DMS 273 treated with DMSO at 0.1 percent for 48 hours (cell line): ENCODE measurements at regions not wholly inside any gene's neighbourhood (a gene's known extent, or its start where the extent isn't known, plus 50 kb on each side); places are given as distances from the start of the nearest gene placed in this dataset.
"Not testable (repeated sequence)": the region's sequence is repeated elsewhere in the genome, so short reads cannot be mapped to it uniquely, and the experiment has no call there.

ENCODE experiments used
- DNase-seq: peaks from one replicate; lab custom pipeline; 2025; lab: John Stamatoyannopoulos, UW

DNA sequence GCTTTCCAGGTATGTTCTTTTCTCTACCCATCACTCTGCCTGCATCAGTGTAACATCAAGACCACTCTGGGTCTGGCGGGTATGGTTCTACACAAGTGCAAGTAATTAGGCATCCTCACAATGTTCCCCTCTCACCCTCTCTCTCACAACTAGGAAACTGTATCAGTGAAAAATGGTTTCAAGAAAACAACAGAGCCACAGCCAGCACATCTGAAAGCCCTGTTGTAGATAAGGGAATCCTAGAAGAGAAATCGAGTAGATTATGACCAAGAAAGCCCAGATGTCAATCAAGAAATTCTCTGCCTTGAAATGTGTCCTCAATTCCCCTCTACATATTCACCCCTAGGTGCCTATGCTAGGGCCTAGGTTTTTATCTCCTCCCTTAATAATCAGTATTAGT lies 281.3 kb upstream of the ANKRD50 start:
- no peak for DNase-seq

DNA sequence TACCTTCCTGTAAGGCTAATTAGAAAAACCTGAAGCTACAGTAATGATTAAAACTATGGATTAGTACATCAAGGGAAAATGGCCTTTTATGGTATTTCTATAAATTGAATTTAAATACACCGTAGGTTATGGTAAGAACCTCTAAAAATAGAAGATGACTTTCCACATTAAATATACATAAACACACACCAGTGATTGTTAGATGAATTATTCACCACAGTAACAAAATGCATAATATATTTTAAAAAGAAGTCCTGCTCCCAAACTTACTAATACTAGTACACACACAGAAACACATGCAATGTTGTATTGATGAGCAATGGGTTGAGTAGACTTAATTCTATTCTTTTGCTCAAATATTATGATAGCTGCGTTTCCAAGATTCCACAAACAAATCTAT lies 277.9 kb upstream of the ANKRD50 start:
- DNase-seq: no peak

DNA sequence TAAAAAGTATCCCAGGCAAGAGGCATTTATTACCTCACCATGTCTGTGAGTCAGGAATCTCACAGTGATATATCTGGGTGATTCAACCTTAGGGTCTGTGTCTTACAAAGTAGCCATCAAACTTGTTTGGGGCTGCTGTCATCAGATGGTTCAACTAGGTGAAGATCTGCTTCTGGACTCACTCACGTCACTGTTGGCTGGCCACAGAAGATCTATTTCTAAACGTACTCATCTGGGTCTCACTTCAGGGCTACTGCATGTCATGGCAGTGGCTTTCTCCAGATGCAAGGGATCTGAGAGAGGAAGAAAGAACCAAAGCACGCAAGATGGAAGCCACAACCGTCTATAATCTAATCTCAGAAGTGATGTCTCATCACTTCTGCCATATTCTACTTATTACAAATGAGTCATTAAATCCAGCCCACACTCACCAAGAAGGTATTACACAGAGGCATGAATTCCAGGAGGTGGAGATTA lies 267.8 kb upstream of the ANKRD50 start:
- DNase-seq: no peak

DNA sequence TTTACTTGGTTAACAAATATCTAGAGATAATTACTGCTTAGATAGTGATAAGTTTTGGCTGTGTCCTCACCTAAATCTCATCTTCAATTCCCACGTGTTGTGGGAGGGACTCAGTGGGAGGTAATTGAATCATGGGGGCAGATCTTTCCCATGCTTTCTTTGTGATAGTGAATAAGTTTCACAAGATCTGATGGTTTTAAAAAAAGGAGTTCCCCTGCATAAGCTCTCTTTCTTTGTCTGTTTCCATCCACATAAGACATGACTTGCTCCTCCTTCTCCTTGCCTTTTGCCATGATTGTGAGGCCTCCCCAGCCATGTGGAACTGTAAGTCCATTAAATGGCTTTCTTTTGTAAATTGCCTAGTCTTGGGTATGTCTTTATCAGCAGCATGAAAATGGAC lies 266.0 kb upstream of the ANKRD50 start:
- not testable (repeated sequence) for DNase-seq

DNA sequence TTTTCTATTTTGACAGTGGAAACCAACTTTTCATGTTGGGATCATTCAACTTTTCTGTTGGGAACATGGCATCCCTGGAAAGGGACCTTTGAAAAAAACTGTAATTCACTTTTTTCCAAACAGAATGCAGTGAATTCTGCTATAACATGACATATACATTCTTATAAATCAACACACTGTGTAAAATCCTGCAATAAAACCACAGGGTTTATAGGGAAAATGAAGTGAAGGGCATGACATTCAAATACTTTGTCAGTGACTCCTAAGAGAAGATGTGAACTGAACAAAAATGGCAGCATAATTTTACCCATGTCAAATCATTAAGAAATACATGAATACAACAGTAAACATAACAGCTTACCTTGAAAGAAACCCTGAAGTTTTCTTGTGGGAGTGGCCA lies 264.5 kb upstream of the ANKRD50 start:
- no peak for DNase-seq

DNA sequence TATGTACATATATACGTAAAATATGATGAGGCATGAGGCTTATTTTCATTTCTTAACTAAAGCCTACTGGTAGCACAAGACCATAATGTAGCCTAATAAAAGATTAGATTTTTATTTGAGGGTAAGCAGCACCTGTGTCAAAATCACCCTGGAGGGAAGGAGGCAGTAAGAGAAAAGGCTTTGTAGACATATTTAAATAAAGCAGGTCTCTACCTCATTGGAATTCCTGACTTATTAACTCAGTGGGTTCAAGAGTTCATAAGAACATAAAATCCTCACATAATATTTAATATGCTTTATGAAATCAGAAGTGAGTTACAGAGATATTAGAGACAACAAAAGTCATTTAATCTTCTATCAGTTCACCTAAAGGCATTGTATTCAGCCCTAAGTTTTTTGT lies 261.6 kb upstream of the ANKRD50 start:
- DNase-seq: no peak

DNA sequence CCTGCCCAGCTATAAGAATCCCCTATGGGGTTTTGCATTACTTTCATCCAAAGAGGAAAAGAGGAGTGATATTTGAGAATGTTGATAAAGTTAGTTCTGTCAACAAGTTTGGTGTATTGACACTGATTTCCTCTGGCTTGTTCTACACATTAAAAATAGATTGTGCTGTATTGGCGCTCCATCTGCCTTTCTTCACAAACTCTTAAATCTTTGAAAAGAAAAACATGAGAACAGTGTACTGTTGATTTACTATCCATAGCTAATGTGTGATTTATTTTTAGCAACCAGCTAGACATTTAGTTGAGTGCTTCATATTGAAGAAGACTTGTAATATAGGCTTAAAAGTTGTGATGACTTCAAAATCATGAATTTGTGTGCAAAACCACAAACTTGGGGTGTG lies 261.2 kb upstream of the ANKRD50 start:
- no peak for DNase-seq

DNA sequence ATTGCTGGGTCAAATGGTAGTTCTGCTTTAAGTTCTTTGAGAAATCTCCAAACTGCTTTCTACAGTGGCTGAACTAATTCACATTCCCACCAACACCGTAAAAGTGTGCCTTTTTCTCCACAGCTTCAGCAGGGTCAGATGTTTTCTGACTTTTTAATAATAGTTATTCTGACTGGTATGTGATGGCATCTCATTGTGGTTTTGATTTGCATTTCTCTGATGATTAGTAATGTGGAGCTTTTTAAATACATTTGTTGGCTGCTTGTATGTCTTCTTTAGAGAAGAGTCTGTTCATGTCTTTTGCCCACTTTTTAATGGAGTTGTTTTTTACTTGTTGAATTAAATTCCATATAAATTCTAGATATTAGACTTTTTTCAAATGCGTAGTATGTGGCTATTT lies 257.5 kb upstream of the ANKRD50 start:
- DNase-seq: no peak

DNA sequence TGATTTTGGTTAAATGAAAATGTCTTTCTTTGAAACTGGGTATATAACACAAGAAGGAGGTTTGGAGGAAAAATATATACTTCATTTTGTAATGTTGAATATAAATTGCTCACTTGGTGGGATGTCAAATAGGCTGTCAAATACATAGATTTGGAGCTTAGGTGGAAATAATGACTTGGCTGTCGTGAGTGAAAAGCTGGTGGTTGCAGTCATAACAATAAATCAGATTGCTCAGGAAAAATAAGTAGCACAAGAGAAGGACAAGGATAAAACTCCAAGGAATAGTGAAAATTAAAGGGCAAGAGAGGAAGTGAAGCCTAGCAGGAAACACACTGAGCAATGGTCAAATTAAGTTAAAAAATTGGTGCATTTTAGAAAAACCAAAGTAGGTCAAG lies 253.0 kb upstream of the ANKRD50 start:
- DNase-seq: no peak

DNA sequence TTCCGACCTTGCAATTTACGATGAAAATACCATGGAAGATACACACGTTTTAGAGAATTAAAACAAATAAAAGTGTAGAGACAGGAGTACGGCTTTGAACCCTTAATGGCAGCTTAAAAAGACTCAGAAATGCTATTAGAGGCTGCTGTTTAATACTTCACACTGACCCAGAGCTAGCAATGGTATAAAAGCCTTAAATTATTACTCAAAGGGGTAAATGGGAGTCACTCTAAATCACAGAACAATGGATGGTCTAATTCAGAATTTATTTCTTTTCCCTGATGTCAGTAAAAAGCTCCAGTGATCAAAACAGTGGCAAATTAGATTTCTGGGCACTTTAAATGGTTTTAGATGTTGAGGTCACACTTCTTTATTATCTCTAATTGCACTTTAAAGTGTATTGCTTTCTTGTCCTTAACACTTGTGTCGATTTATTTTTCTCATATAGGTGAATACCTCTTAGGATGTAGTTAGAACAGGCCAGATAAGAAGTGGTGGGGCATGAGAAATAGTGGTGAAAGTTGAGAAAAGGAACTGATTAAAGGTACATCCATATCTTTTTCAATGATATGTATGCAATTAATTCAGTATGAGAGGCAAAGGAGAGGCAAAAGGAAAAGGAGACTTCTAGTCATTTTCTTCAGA lies 252.4 kb upstream of the ANKRD50 start:
- no peak for DNase-seq

DNA sequence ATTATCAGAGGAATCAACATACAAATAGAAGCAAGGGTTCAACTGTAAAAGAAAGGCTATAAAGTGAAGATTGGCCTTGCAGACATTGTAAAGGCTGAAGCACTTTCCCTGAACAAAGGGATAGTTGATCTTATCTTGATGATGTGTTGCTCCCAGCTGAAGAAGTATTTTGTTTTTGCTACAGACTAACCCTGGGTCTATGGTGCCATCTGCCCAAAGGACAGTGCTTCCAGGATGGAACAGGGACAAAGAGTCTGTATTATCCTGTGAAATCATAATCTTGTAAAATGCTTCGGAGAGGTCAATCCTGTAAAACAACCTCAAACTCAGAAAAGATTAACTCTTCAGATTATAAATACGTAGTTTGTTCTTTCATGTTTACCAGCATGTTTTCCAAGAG lies 251.7 kb upstream of the ANKRD50 start:
- no peak for DNase-seq

DNA sequence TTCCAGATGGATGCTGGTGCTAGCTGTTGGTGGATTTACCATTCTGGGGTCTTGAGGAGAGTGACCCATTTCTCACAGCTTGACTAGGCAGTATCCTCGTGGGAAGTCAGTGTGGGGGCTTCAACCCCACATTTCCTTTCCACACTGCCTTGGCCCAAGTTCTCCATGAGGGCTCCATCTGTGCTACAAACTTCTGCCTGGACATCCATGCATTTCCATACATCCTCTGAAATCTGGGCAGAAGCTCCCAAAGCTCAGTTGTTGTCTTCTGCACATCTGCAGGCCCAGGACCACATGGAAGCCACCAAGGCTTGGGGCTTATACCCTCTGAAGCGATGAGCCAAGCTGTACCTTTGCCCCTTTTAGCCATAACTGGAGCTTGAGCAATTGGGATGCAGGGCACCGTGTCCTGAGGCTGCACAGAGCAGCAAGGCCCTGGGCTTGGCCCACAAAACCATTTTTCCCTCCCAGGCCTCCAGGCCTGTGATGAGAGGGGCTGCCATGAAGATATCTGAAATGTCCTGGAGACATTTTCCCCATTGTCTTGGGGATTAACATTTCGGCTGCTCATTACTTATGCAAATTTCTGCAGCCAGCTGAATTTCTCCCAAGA lies 248.7 kb upstream of the ANKRD50 start:
- DNase-seq: no peak

DNA sequence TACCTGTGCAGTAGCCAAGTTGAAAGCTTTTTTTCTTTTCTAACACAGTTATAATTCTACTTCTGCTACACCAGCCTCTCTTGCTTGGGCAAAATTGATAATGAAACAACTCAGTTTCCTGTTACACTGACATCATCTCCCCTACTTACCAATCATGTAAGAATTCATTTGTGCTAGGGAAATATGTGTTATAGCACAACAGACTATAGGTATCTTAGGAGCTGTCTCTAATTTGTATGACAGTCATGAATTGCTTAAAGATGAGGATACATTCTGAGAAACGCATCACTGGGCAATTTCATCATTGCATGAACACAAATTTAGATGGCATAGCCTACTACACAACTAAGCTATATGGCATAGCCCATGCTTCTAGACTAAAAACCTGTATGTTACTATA lies 246.3 kb upstream of the ANKRD50 start:
- DNase-seq: no peak

DNA sequence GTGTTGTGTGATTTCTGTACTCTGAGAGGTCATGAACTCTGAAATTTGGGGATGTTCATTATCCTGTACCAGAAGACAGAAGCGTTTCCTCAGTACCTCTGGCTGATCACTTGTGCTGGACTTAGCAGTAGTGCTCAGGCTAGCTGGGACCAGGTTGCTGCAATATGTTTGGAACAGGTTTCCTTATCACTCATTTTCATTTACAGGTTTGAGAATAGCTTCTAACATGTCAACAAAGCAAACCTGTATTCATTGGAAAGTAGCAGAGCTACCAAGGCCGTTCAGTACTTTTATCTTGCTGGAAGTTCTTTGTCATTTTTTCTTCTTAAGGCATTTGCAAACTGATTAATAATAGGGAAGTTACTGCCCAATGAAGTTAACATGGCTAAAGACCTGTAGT lies 242.9 kb upstream of the ANKRD50 start:
- no peak for DNase-seq

DNA sequence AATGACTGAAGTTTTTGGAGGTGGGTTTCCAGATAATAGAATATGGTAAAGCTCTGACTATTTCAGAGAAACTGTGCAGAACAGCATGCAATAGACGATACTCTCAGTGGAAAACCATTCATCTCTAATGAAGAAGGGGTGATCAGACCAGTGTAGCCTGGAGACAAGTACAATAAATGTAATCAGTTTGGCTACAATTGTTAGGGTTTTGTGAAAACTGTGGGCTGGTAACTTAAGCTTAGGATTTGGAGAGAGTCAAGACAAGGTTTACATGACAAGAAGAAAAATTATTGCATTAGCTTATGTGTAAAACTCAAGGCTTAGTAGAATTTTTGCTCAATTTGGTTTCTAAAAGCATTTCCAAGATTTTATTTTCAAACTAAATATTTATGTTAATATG lies 241.5 kb upstream of the ANKRD50 start:
- no peak for DNase-seq

DNA sequence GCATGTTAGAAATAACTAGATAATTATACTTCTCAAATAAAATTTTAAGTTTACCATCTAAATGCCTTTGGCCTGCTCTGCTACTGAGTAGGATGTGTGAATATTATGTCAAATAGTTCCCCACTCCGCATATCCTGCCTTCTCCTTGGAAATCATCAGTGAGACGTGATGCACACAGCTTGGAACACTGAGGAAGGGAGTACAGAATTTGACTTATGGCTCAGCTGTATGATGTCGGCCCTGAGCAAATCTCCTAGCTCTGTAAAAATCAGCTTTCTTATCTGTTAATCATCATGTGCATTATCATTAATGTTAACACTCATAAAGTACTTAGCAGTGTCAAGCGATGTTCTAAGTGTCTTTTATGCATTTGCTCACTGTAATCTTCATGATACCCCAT lies 241.0 kb upstream of the ANKRD50 start:
- DNase-seq: no peak

DNA sequence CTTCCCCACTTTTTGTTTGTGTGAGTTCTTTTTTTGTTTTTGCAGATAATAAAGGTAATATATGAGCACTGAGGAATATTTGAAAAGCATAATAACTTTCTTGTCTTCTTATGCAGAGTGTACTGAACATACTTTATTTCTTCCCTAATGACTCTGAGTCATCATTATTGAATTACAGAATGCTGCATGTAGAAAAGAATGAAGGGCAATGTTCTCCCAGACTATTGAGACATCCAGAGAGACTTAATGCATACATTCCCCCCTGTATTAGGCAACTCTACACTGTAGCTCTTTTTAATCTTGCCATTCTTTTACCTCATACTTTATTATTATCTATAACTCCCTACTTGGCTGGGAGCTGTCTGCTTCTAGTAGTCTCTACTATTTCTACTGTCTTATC lies 240.5 kb upstream of the ANKRD50 start:
- DNase-seq: no peak

DNA sequence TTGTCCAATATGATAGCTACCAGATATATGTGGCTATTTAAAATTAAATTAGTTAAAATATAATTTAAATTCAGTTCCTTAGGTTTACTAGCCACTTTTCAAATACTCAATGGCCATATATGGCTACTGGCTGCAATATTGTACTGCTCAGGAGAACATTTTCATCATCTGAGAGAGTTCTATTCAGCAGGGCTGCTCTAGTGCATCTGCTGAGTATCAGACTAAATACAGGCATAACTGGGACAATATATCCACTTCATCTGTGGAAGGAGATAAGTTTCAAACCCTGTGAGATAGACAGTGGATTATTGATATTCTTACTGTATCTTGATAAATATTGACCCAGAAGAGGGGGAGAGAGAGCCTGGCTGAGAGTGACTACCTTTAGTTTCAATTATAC lies 240.1 kb upstream of the ANKRD50 start:
- DNase-seq: no peak

DNA sequence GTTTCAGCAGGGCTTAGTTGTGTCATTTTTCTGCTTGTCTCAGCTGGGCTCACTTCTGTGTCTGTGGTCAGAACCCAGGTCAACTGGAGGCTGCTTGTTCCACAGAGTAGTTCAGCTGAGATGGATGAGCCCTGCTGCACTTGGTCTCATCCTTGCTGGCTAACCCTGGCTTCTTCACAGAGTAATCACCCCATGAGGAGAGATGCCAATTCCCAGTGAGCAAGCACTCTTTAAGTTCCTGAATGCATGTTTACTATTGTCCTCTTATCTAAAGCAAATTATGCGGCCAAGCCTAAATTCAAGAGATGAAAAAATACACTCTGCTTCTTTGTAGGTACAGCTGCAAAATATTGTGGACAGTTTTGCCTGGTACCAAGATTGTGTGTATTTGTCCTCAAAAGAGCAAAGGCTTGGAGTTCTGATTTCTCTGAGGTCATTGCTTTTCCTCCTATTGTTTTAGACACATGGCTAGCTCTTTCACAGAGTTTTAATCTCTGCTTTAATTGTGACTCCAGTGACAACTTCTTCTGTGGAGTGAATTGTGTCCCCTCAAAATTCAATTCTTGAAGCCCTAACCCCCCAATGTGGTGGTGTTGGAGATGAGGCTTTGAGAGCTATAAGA lies 236.6 kb upstream of the ANKRD50 start:
- DNase-seq: no peak

DNA sequence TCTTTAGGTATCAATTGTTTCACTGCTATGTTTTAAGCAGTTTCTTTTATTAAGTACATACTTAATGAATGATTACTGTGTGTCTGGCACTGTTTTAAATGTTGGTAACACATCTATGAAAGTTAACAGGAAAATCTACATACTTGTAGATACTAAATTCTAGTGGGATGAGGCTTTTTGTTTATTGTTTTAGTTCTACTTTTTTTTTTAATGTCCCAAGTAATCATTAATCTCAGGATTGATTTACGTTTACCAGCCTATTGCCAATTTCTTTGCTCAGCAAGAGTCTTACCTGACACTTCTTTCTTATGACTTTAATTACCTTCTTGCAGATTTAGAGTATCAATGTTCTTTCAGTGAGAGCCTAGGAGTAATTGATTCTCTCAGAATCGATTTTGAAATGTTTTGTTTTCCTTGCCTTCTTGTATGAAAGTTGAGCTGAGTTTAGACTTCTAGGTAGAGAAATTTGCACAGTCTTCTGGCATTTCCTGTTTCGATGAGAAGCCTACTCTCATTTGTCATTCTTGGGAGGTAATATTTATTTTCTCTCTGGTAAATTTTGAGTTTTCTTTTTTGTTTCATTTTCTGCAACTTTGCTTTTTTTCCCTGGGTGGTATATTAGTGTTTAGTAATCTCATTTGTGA lies 235.2 kb upstream of the ANKRD50 start:
- DNase-seq: no peak

DNA sequence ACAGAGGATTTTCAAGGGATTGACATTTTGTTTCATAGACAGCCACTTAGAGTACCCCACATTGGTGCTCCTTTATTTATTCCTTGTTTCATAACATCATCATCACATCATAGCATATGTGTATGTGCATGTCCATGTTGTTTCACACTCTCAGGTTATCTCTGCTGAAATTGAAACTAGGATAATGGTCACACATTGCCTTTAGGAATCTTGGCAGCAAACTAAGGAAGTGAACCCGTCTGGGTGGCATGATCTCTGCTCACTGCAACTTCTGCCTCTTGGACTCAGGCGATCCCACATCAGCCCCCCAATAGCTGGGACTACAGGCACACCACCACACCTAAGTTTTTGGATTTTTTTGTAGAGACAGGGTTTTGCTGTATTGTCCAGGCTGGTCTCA lies 234.2 kb upstream of the ANKRD50 start:
- DNase-seq: no peak

DNA sequence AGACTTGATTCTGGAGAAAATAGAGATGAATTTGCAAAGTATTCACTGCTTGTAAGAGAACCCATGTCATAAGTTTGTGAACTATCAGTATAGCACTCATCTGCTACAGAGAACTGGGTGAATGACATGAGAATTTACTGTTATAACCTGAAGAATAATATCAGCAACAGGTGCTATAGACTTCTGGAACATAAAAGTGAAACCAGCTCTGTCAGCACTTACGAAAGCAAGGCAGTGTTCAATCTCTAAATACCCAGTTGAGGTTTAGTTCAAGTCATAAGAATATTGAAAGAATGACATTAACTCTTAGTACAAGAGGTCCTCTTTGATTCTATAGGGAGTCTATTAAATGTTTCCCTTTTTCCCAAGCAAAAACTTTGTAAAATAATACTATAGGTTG lies 232.9 kb upstream of the ANKRD50 start:
- DNase-seq: no peak

DNA sequence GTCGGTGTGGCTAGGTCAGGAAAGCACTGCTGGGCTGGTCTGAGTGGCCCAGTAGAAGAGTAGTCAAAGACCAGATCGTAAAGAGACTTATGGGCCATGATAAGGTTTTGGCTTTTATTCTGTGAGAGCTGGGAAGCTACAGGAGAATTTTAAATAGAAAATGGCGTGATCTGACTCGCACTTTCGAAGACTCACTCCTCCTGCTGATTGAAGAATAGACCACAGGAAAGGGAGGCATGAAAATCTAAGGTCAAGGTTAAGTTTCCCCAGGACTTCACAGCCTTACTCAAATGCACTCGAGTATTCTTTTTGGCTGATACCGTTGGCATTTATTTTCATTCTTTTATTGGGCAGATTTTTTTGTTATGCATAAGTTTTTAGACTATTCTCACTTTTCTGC lies 231.4 kb upstream of the ANKRD50 start:
- no peak for DNase-seq
